ENCODE measurements at regions not wholly inside any gene's neighbourhood (a gene's known extent, or its start where the extent isn't known, plus 50 kb on each side); places are given as distances from the start of the nearest gene placed in this dataset.

- H3K4me3 Mint-ChIP-seq = no peak overlapping the region
These were observed 578.0 kb upstream of the TMEM132C start for GRCh38 chr12:127688906-127689428.

GRCh38 chr12:127690161-127690560, 576.8 kb upstream of the TMEM132C start:
- Mint-ChIP-seq H3K27me3 (no peaks in the 10 kb centered on the region), H3K27ac (no peak overlapping the region), H3K36me3 (no peaks in the 10 kb centered on the region), H3K9me3 (peaks cover 0 to 10% (median 0%) of the 10 kb centered on the region in 3 donors), H3K4me1 (no peaks in the 10 kb centered on the region), H3K4me3 (no peak overlapping the region)

More at GRCh38 chr12:127688906-127689428, 578.0 kb upstream of the TMEM132C start:
- peaks cover 0 to 10% (median 0%) of the 10 kb centered on the region in 3 donors for H3K9me3 Mint-ChIP-seq
- no peaks in the 10 kb centered on the region for H3K4me1 Mint-ChIP-seq
- H3K36me3 Mint-ChIP-seq = no peaks in the 10 kb centered on the region
- no peaks in the 10 kb centered on the region for H3K27me3 Mint-ChIP-seq
- no peak overlapping the region for H3K27ac Mint-ChIP-seq

GRCh38 chr12:127696963-127697362, 570.0 kb upstream of the TMEM132C start:
- Mint-ChIP-seq H3K4me3 (no peak overlapping the region), H3K9me3 (peaks cover 0 to 11% (median 2%) of the 10 kb centered on the region in 3 donors), H3K36me3 (no peaks in the 10 kb centered on the region), H3K27me3 (peaks cover 2% of the 10 kb centered on the region), H3K4me1 (no peaks in the 10 kb centered on the region), H3K27ac (no peak overlapping the region)

DNA sequence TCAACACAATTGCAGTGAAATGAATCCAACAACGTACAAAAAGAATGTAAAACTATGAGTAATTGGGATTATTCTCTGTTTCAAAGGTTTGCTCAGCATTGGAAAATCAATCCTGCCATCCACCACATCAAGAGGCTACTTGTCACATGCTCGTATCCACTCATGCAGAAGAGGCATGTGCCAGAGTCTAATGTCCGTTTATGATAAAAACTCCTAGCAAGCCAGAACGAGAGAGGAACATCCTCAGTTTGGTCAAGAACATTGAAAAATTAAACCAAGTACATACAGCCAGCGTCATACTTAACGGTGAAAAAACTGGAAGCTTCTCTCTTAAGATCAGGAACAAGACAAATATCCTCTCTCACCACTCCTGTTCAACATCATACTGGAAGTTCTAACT, 563.9 kb upstream of the TMEM132C start:
- H3K36me3 Mint-ChIP-seq = no peaks in the 10 kb centered on the region
- peaks cover 0 to 22% (median 5%) of the 10 kb centered on the region in 3 donors for H3K9me3 Mint-ChIP-seq
- H3K27me3 Mint-ChIP-seq = peaks cover 2% of the 10 kb centered on the region
- peaks cover 0 to 1% (median 0%) of the 10 kb centered on the region in 3 donors for H3K4me1 Mint-ChIP-seq
- no peak overlapping the region for H3K27ac Mint-ChIP-seq
- no peak overlapping the region for H3K4me3 Mint-ChIP-seq

GRCh38 chr12:127711108-127711507, 555.9 kb upstream of the TMEM132C start:
- H3K9me3 Mint-ChIP-seq = peaks cover 0 to 3% (median 0%) of the 10 kb centered on the region in 3 donors
- H3K4me1 Mint-ChIP-seq = no peaks in the 10 kb centered on the region
- H3K27ac Mint-ChIP-seq = no peak overlapping the region
- H3K4me3 Mint-ChIP-seq = no peak overlapping the region
- no peaks in the 10 kb centered on the region for H3K27me3 Mint-ChIP-seq
- no peaks in the 10 kb centered on the region for H3K36me3 Mint-ChIP-seq

DNA sequence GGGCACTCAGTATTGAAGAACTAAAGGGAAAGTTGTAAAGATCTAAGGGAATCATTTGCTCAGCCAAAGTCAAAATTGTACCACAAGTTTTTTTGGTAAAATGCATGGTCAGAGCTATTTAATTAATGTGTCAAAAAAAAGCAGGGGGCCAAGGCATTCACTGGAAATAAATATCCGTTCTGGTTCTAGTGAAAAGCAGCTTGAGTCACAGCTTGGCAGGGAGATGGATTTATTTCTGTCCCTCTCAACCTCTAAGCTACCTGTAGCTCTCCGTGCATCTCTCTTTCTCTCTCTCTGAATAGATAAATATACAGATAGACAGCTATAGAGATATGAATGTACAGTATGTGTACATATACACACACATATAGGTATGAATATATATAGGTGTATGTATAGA, 554.4 kb upstream of the TMEM132C start:
- peaks cover 0 to 3% (median 0%) of the 10 kb centered on the region in 3 donors for H3K9me3 Mint-ChIP-seq

DNA sequence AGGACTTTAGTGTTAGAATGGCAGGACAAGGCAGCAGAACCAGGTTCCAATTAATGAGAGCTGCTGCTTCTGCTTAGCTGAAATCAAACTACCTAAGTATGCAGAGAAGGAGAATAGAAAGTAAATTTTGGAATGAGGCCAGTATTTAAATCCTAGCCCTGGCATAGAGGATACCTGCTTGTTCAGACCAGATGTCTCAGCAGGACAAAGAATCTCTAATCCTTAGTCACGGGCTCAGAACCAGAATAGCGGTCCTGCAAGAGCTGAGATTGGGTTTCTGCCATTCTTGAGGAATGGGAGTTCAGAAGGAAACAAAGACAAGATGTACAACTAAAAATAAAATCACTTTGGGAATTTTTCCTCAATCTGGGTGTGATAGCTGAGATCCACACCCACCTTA, 550.8 kb upstream of the TMEM132C start:
- Mint-ChIP-seq H3K9me3 (peaks cover 0 to 2% (median 0%) of the 10 kb centered on the region in 3 donors), H3K27ac (no peak overlapping the region), H3K27me3 (no peaks in the 10 kb centered on the region), H3K4me3 (no peak overlapping the region), H3K4me1 (no peaks in the 10 kb centered on the region), H3K36me3 (no peaks in the 10 kb centered on the region)

More for the DNA sequence above, 554.4 kb upstream of the TMEM132C start:
- H3K27ac Mint-ChIP-seq = no peak overlapping the region
- H3K36me3 Mint-ChIP-seq = no peaks in the 10 kb centered on the region
- no peaks in the 10 kb centered on the region for H3K4me1 Mint-ChIP-seq
- peak overlapping the region in 1 of 4 donors; percentile 57 for H3K4me3 Mint-ChIP-seq
- H3K27me3 Mint-ChIP-seq = no peaks in the 10 kb centered on the region

DNA sequence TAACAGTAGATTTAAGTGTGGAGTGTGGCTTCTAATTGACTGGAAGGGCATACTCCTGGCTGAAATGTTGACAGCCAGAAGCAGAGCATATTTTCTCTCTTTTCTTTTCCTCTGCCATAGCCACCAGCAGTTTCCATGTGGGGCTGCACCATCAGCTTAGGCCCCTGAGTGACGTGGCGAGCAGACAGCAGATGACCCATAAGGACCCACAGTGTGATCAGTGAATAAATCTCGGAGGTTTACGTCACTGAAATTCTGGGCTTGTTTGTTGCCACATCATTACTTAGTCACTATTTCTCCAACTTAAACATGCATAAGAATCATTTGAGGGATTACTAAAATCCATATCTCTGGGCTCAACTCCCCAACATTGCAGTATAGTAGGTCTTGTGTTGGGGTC, 549.7 kb upstream of the TMEM132C start:
- Mint-ChIP-seq H3K4me3 (no peak overlapping the region), H3K27ac (no peak overlapping the region), H3K27me3 (no peaks in the 10 kb centered on the region), H3K9me3 (peaks cover 0 to 2% (median 0%) of the 10 kb centered on the region in 3 donors), H3K4me1 (no peaks in the 10 kb centered on the region), H3K36me3 (no peaks in the 10 kb centered on the region)

- H3K4me3 Mint-ChIP-seq = no peak overlapping the region
- H3K27ac Mint-ChIP-seq = no peak overlapping the region
- no peaks in the 10 kb centered on the region for H3K27me3 Mint-ChIP-seq
- H3K9me3 Mint-ChIP-seq = peaks cover 2 to 4% (median 4%) of the 10 kb centered on the region in 3 donors
- no peaks in the 10 kb centered on the region for H3K36me3 Mint-ChIP-seq
- no peaks in the 10 kb centered on the region for H3K4me1 Mint-ChIP-seq
These were observed 546.6 kb upstream of the TMEM132C start for GRCh38 chr12:127720334-127720733.

- Mint-ChIP-seq H3K27ac (no peak overlapping the region), H3K36me3 (no peaks in the 10 kb centered on the region), H3K9me3 (peaks cover 4 to 5% (median 4%) of the 10 kb centered on the region in 3 donors), H3K4me3 (no peak overlapping the region), H3K27me3 (no peaks in the 10 kb centered on the region), H3K4me1 (no peaks in the 10 kb centered on the region)
These were observed 544.4 kb upstream of the TMEM132C start for GRCh38 chr12:127722611-127723010.

DNA sequence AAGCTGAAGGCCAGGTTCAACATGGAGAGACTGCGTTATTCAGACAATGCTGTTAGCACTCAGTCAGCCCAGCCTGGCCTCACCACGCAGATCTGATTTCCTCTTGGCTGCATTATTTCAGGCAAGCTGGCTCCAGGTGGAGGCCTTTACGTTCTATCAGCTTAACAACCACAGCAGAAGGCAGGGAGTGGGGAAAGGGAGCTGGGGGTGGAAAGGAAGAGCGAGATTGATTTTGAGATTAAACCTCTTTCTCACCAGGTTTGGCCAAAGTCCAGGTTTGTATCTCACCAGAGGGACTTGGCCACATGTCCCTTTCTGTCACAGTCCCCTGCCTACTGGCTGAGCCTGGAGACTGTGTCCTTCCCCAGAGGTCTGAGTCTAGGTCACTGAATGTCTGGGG, 543.7 kb upstream of the TMEM132C start:
- no peaks in the 10 kb centered on the region for H3K36me3 Mint-ChIP-seq
- no peak overlapping the region for H3K27ac Mint-ChIP-seq
- peaks cover 4 to 9% (median 4%) of the 10 kb centered on the region in 3 donors for H3K9me3 Mint-ChIP-seq
- H3K27me3 Mint-ChIP-seq = no peaks in the 10 kb centered on the region
- no peaks in the 10 kb centered on the region for H3K4me1 Mint-ChIP-seq
- no peak overlapping the region for H3K4me3 Mint-ChIP-seq

DNA sequence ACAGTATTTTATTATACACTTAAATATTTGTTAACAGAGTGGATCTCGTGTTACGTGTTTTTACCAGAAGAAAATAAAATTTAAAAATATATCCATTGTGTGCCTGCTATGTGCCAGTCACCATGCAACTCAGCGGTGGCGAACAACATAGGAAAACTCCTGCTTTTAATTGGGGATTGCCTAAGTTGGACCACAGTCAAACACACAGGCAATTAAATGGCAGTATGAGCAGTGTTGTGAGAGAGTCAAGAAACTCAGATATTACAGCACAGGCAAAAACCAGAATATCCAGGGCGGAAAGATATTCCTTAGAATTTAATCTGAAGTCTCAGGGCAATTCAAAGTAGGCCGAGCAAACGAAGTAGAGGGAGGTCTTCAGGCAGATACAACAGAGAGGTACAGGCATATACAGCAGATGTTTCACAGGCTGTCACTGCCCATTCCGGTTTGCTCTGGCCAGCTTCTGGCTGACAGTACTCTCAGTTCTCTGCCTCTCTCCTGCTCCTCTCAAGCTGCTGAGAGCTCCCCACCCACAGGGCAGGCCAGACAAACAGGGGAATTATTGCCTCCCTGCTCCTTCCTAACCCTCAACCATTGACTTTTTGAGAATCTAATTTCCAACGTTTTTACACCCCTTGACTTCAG, 540.2 kb upstream of the TMEM132C start:
- Mint-ChIP-seq H3K9me3 (peaks cover 9 to 14% (median 13%) of the 10 kb centered on the region in 3 donors), H3K27ac (no peak overlapping the region), H3K36me3 (no peaks in the 10 kb centered on the region), H3K27me3 (no peaks in the 10 kb centered on the region), H3K4me3 (no peak overlapping the region), H3K4me1 (no peaks in the 10 kb centered on the region)

DNA sequence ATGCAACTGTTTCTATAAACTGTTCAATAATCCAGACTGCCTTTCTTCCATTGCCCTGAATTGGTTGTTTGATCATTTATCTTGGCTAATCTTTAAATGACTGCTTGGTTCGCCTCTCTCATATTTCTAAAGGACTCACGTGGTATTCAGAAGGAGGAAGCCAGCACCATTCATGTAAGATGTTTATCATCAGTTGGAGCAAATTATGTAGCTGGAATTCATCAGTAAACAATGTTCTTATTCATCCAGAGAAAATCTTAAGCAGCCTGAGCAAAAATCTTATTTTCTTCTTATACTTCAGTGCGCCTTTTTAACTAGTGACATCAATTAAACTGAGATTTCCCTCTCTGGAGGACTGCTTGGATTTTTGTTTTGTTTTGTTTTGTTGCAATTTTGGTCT, 538.7 kb upstream of the TMEM132C start:
- Mint-ChIP-seq H3K4me1 (no peaks in the 10 kb centered on the region), H3K27ac (no peak overlapping the region), H3K4me3 (no peak overlapping the region), H3K36me3 (no peaks in the 10 kb centered on the region), H3K27me3 (no peaks in the 10 kb centered on the region), H3K9me3 (peaks cover 8 to 19% (median 13%) of the 10 kb centered on the region in 3 donors)

GRCh38 chr12:127728729-127729128, 538.2 kb upstream of the TMEM132C start:
- no peaks in the 10 kb centered on the region for H3K27me3 Mint-ChIP-seq
- no peaks in the 10 kb centered on the region for H3K4me1 Mint-ChIP-seq
- H3K36me3 Mint-ChIP-seq = no peaks in the 10 kb centered on the region
- H3K4me3 Mint-ChIP-seq = no peak overlapping the region
- no peak overlapping the region for H3K27ac Mint-ChIP-seq
- H3K9me3 Mint-ChIP-seq = peaks cover 10 to 22% (median 13%) of the 10 kb centered on the region in 3 donors

DNA sequence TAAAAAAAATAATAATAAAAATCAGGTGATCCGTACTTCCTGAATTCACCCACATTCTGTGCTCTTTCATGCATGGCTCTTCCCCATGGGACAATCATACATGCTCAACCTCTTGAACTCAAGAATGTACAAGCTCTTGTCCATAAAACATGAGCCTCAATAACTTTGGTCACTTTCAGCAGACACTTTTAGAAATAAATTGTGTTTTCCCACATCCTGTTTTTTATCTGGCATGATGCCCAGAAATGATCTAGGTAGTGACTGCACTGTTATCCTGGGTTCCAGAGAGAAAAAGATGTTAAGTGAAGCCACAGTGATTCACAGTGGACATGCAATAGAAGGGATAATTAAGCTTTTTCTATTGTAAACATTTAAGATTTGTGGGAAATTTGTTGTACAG, 537.6 kb upstream of the TMEM132C start:
- H3K27me3 Mint-ChIP-seq = no peaks in the 10 kb centered on the region
- no peaks in the 10 kb centered on the region for H3K36me3 Mint-ChIP-seq
- H3K4me3 Mint-ChIP-seq = no peak overlapping the region
- peaks cover 10 to 19% (median 11%) of the 10 kb centered on the region in 3 donors for H3K9me3 Mint-ChIP-seq
- H3K4me1 Mint-ChIP-seq = no peaks in the 10 kb centered on the region
- H3K27ac Mint-ChIP-seq = no peak overlapping the region

DNA sequence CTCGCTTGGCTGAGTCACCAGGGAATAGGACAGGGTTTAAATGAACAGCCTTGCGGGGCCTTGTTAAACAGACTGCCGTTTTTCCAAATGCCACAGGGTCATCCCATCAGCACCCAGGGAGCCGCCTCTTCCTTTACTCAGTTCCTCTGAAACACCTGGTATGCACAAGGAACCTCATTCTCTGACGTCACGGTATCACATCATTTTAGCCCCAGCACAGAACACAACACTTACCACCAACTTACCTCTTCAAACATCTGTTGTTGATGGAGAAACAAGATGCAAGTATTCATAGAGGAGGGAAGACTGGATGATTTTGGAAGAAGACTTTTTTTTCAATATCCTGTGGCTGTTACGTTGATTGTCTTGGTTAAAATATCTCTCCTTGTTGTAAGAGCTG, 535.3 kb upstream of the TMEM132C start:
- H3K27ac Mint-ChIP-seq = peak overlapping the region in 1 of 3 donors; percentile 64
- peaks cover 10 to 19% (median 15%) of the 10 kb centered on the region in 3 donors for H3K9me3 Mint-ChIP-seq
- H3K4me3 Mint-ChIP-seq = no peak overlapping the region
- H3K36me3 Mint-ChIP-seq = no peaks in the 10 kb centered on the region
- no peaks in the 10 kb centered on the region for H3K4me1 Mint-ChIP-seq
- no peaks in the 10 kb centered on the region for H3K27me3 Mint-ChIP-seq

Data from IgD-negative memory B cell (primary cell).